KMS-11 (cell line): ENCODE measurements at regions not wholly inside any gene's neighbourhood (a gene's known extent, or its start where the extent isn't known, plus 50 kb on each side); places are given as distances from the start of the nearest gene placed in this dataset.

Experiments used
- H2AFZ ChIP-seq: fragments of 200-600 bp; sonication (generic); 2 replicates; pipeline ENCODE4 v1.6.1; 2016; ENCODE audit warnings: antibody characterized with exemption, mixed run types, low read depth
- H3K27ac ChIP-seq: fragments of 200-600 bp; sonication (generic); 2 replicates; pipeline ENCODE4 v1.6.1; 2016; ENCODE audit warnings: mild to moderate bottlenecking, mixed run types
- H3K27me3 ChIP-seq: fragments of 200-600 bp; sonication (generic); 2 replicates; pipeline ENCODE4 v1.6.1; 2017; ENCODE audit warnings: mild to moderate bottlenecking, low read depth, mixed run types, moderate library complexity; ENCODE audit not compliant: insufficient read depth
- H3K36me3 ChIP-seq: fragments of 200-600 bp; sonication (generic); 2 replicates; pipeline ENCODE4 v1.6.1; 2017; ENCODE audit warnings: mild to moderate bottlenecking, mixed run types; ENCODE audit not compliant: insufficient read depth
- H3K4me1 ChIP-seq: fragments of 200-600 bp; sonication (generic); 2 replicates; pipeline ENCODE4 v1.6.1; 2016; ENCODE audit warnings: mild to moderate bottlenecking, low read depth, mixed run types; ENCODE audit not compliant: poor library complexity, severe bottlenecking
- H3K4me2 ChIP-seq: fragments of 200-600 bp; sonication (generic); 2 replicates; pipeline ENCODE4 v1.7.0; 2016; ENCODE audit warnings: mild to moderate bottlenecking, mixed run types
- H3K4me3 ChIP-seq: fragments of 200-600 bp; sonication (generic); IDR thresholded peaks from 2 replicates; pipeline ENCODE4 v1.6.1; 2017; ENCODE audit warnings: low read depth, low read length, mixed read lengths; ENCODE audit not compliant: insufficient read depth
- H3K79me2 ChIP-seq: fragments of 200-600 bp; sonication (generic); 2 replicates; pipeline ENCODE4 v1.6.1; 2016; ENCODE audit warnings: low read depth, mixed run types; ENCODE audit not compliant: insufficient read depth
- H3K9ac ChIP-seq: fragments of 200-600 bp; sonication (generic); 2 replicates; pipeline ENCODE4 v1.6.1; 2016; ENCODE audit warnings: mild to moderate bottlenecking, mixed run types
- H4K20me1 ChIP-seq: fragments of 200-600 bp; sonication (generic); 2 replicates; pipeline ENCODE4 v1.6.1; 2016; ENCODE audit warnings: mild to moderate bottlenecking, mixed run types; ENCODE audit not compliant: insufficient read depth
- CTCF ChIP-seq: fragments of 200-600 bp; sonication (generic); conservative IDR thresholded peaks from 2 replicates; pipeline ENCODE4 v1.6.1; 2017; ENCODE audit warnings: low read depth, mild to moderate bottlenecking, antibody characterized with exemption, low read length, moderate library complexity, mixed read lengths

- Histone ChIP-seq H3K4me3 (no peak overlapping the region), H3K4me2 (no peak overlapping the region), H3K4me1 (no peaks in the 10 kb centered on the region), H3K9ac (no peak overlapping the region), H2AFZ (no peak overlapping the region), H3K27me3 (no peaks in the 10 kb centered on the region), H3K36me3 (no peaks in the 10 kb centered on the region), H3K27ac (no peak overlapping the region), H4K20me1 (no peaks in the 10 kb centered on the region), H3K79me2 (no peaks in the 10 kb centered on the region)
- no peak for TF ChIP-seq CTCF
Measured at GRCh38 chr6:81995548-81996289, 243.2 kb upstream of the TENT5A start.

- Histone ChIP-seq H3K36me3 (no peaks in the 10 kb centered on the region), H3K4me1 (no peaks in the 10 kb centered on the region), H3K27ac (no peak overlapping the region), H3K9ac (no peak overlapping the region), H4K20me1 (no peaks in the 10 kb centered on the region), H2AFZ (no peak overlapping the region), H3K4me3 (no peak overlapping the region), H3K79me2 (no peaks in the 10 kb centered on the region), H3K27me3 (no peaks in the 10 kb centered on the region), H3K4me2 (no peak overlapping the region)
- no peak for TF ChIP-seq CTCF
Measured at GRCh38 chr6:81988871-81989270, 236.4 kb upstream of the TENT5A start.

- no peak for TF ChIP-seq CTCF
- no peak overlapping the region for H3K27ac ChIP-seq
- no peaks in the 10 kb centered on the region for H3K79me2 ChIP-seq
- H3K4me2 ChIP-seq, result no peak overlapping the region
- no peaks in the 10 kb centered on the region for H4K20me1 ChIP-seq
- no peaks in the 10 kb centered on the region for H3K36me3 ChIP-seq
- no peak overlapping the region for H2AFZ ChIP-seq
- no peak overlapping the region for H3K9ac ChIP-seq
- no peaks in the 10 kb centered on the region for H3K4me1 ChIP-seq
- no peaks in the 10 kb centered on the region for H3K27me3 ChIP-seq
- no peak overlapping the region for H3K4me3 ChIP-seq
Measured at GRCh38 chr6:81988446-81988845, 236.0 kb upstream of the TENT5A start.

GRCh38 chr6:81987293-81987692, 234.8 kb upstream of the TENT5A start:
- TF ChIP-seq CTCF, result no peak
- Histone ChIP-seq H3K4me3 (no peak overlapping the region), H3K36me3 (no peaks in the 10 kb centered on the region), H3K4me1 (no peaks in the 10 kb centered on the region), H2AFZ (no peak overlapping the region), H3K4me2 (no peak overlapping the region), H3K27ac (no peak overlapping the region), H4K20me1 (no peaks in the 10 kb centered on the region), H3K79me2 (no peaks in the 10 kb centered on the region), H3K27me3 (no peaks in the 10 kb centered on the region), H3K9ac (no peak overlapping the region)
